Lower lobe of right lung (tissue), 2 donors: ENCODE measurements at regions not wholly inside any gene's neighbourhood (a gene's known extent, or its start where the extent isn't known, plus 50 kb on each side); places are given as distances from the start of the nearest gene placed in this dataset.
"Not testable (repeated sequence)": the region's sequence is repeated elsewhere in the genome, so short reads cannot be mapped to it uniquely, and the experiment has no call there.

ENCODE experiments used
- ATAC-seq, 2 donors: fragments of 200-7000 bp; cut with Tn5 transposase; one replicate each; pipeline ENCODE4 v1.9.1; 2020 to 2022; ENCODE audit warnings: mild to moderate bottlenecking in 2 of 2, moderate library complexity in 2 of 2
- DNase-seq: peaks from one replicate; pipeline ENCODE4 v3.0.0-alpha.2; 2020
- H3K27ac ChIP-seq: fragments of 200-600 bp; one replicate; pipeline ENCODE4 v1.8.0; 2022
- H3K27me3 ChIP-seq: fragments of 200-600 bp; one replicate; pipeline ENCODE4 v1.8.0; 2022; ENCODE audit warnings: low read depth
- H3K36me3 ChIP-seq: fragments of 200-600 bp; one replicate; pipeline ENCODE4 v1.8.0; 2022; ENCODE audit warnings: mild to moderate bottlenecking
- H3K4me1 ChIP-seq: fragments of 200-600 bp; one replicate; pipeline ENCODE4 v1.8.0; 2022
- H3K4me3 ChIP-seq: fragments of 200-600 bp; one replicate; pipeline ENCODE4 v1.8.0; 2022; ENCODE audit warnings: mild to moderate bottlenecking
- H3K9me3 ChIP-seq: fragments of 200-600 bp; one replicate; pipeline ENCODE4 v1.8.0; 2022
- CTCF ChIP-seq: fragments of 200-600 bp; IDR thresholded peaks from one replicate; pipeline ENCODE4 v1.8.0; 2022; ENCODE audit warnings: antibody characterized with exemption, mild to moderate bottlenecking
- intact Hi-C: fragments of 100-400 bp; cut with DNase I; formaldehyde crosslinking; loops from one replicate; pipeline ENCODE4 v1.11.0; 2022
- donor health status: DM: no; HTN: yes; CAD: no; lungs with severe emphysema.

- Histone ChIP-seq H3K4me3 (no peak overlapping the region), H3K4me1 (no peaks in the 10 kb centered on the region)
- peak in 1 of 2 donors; percentile 33 for ATAC-seq
These were observed 556.7 kb upstream of the ACVR2A start for GRCh38 chr2:147288131-147288530.

GRCh38 chr2:147275943-147276342, 568.9 kb upstream of the ACVR2A start:
- ATAC-seq, result no peak
- Histone ChIP-seq H3K36me3 (no peaks in the 10 kb centered on the region), H3K4me1 (no peaks in the 10 kb centered on the region), H3K27me3 (no peaks in the 10 kb centered on the region), H3K4me3 (no peak overlapping the region), H3K9me3 (no peaks in the 10 kb centered on the region), H3K27ac (no peak overlapping the region)
- no peak for TF ChIP-seq CTCF
- intact Hi-C loops, result no loop called here
- DNase-seq, result no peak

More at GRCh38 chr2:147288131-147288530, 556.7 kb upstream of the ACVR2A start:
- no peak for TF ChIP-seq CTCF
- no peak for DNase-seq
- Histone ChIP-seq H3K36me3 (no peaks in the 10 kb centered on the region), H3K27me3 (no peaks in the 10 kb centered on the region), H3K9me3 (no peaks in the 10 kb centered on the region), H3K27ac (no peak overlapping the region)
- intact Hi-C loops, result no loop called here

GRCh38 chr2:147273628-147274027, 571.2 kb upstream of the ACVR2A start:
- Histone ChIP-seq H3K9me3 (peaks cover 19% of the 10 kb centered on the region), H3K4me1 (no peaks in the 10 kb centered on the region), H3K4me3 (no peak overlapping the region), H3K27me3 (no peaks in the 10 kb centered on the region), H3K27ac (no peak overlapping the region), H3K36me3 (no peaks in the 10 kb centered on the region)
- ATAC-seq (no peak), DNase-seq (no peak)
- no peak for TF ChIP-seq CTCF
- intact Hi-C loops, result no loop called here

GRCh38 chr2:147273106-147273505, 571.7 kb upstream of the ACVR2A start:
- DNase-seq, result no peak
- no peak for TF ChIP-seq CTCF
- intact Hi-C loops, result no loop called here
- Histone ChIP-seq H3K27ac (no peak overlapping the region), H3K36me3 (no peaks in the 10 kb centered on the region), H3K9me3 (peaks cover 19% of the 10 kb centered on the region), H3K4me1 (no peaks in the 10 kb centered on the region), H3K4me3 (no peak overlapping the region), H3K27me3 (no peaks in the 10 kb centered on the region)
- ATAC-seq, result no peak

GRCh38 chr2:147269581-147269980, 575.2 kb upstream of the ACVR2A start:
- intact Hi-C loops, H3K27ac ChIP-seq, H3K4me3 ChIP-seq, H3K4me1 ChIP-seq, H3K27me3 ChIP-seq, ATAC-seq, H3K36me3 ChIP-seq, DNase-seq: not testable (repeated sequence)
- peaks cover 19% of the 10 kb centered on the region for H3K9me3 ChIP-seq

GRCh38 chr2:147260241-147260640, 584.6 kb upstream of the ACVR2A start:
- no peak for ATAC-seq

More at GRCh38 chr2:147260241-147260640, 584.6 kb upstream of the ACVR2A start:
- H3K4me3 ChIP-seq, result no peak overlapping the region
- no peak overlapping the region for H3K27ac ChIP-seq
- H3K36me3 ChIP-seq, result no peaks in the 10 kb centered on the region
- no peak for DNase-seq
- H3K4me1 ChIP-seq, result no peaks in the 10 kb centered on the region
- intact Hi-C loops, result no loop called here
- no peaks in the 10 kb centered on the region for H3K27me3 ChIP-seq
- no peaks in the 10 kb centered on the region for H3K9me3 ChIP-seq
- no peak for TF ChIP-seq CTCF
